ENCODE measurements at regions not wholly inside any gene's neighbourhood (a gene's known extent, or its start where the extent isn't known, plus 50 kb on each side); places are given as distances from the start of the nearest gene placed in this dataset.

DNA sequence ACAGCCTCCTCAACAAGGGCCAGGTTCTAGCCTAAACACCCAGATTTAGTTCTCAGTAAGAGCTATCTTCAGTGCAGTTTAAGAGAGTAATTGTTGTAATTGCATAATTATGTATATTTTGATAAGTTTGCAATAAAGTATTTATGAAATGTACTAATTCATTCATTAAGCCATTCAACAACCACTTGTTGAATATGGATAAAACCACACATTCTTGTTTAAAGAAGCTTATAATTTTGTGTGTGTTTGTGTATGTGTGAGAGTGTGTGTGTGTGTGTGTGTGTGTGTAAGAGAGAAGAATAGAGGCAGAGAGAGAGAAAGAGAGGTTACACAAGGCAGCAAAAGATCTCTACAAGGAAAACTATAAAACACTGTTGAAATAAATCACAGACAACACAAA is 115.0 kb upstream of the SLC25A13 start:
- H3K36me3 ChIP-seq = no peaks in the 10 kb centered on the region
- no peaks in the 10 kb centered on the region for H3K9me3 ChIP-seq
- intact Hi-C loops (cut with DNase I) = no loop called here
- TF ChIP-seq, protein P1, sequence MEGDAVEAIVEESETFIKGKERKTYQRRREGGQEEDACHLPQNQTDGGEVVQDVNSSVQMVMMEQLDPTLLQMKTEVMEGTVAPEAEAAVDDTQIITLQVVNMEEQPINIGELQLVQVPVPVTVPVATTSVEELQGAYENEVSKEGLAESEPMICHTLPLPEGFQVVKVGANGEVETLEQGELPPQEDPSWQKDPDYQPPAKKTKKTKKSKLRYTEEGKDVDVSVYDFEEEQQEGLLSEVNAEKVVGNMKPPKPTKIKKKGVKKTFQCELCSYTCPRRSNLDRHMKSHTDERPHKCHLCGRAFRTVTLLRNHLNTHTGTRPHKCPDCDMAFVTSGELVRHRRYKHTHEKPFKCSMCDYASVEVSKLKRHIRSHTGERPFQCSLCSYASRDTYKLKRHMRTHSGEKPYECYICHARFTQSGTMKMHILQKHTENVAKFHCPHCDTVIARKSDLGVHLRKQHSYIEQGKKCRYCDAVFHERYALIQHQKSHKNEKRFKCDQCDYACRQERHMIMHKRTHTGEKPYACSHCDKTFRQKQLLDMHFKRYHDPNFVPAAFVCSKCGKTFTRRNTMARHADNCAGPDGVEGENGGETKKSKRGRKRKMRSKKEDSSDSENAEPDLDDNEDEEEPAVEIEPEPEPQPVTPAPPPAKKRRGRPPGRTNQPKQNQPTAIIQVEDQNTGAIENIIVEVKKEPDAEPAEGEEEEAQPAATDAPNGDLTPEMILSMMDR (IDR thresholded peaks at IDR 0.05) = no peak
- H3K4me3 ChIP-seq = no peak overlapping the region
- no peaks in the 10 kb centered on the region for H3K4me1 ChIP-seq
- DNase-seq = no peak
- H3K27me3 ChIP-seq = no peaks in the 10 kb centered on the region
- FAIRE-seq = no peak
- H3K27ac ChIP-seq = no peak overlapping the region
- ATAC-seq = no peak

DNA sequence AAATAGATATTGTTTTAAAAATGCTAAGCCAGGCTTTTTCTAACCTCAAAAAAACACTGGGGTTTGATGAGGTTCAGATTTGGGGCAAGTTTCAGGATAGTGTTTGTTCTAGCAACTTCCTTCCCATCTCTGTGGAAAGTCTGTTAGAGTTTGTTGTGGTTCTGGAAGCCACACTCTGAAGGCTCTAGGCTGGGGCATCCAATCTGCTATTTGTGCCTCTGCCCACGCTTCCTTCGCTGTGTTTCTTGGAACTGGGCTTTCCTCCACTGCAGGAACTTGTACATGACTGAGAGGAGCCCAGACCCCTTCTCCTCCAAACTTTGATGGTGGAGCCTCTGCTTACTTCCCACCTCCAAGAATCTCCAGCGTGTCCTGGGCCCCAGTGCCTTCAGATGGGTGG is 108.5 kb upstream of the SLC25A13 start:
- no peak for ATAC-seq
- Histone ChIP-seq H3K27ac (no peak overlapping the region), H3K9me3 (no peaks in the 10 kb centered on the region), H3K4me1 (no peaks in the 10 kb centered on the region), H3K27me3 (no peaks in the 10 kb centered on the region), H3K4me3 (no peak overlapping the region), H3K36me3 (no peaks in the 10 kb centered on the region)
- FAIRE-seq = no peak
- WGBS, 2 donors = 80 to 86% methylated on average over 3 of the region's 3 CpGs
- intact Hi-C loops (cut with DNase I) = no loop called here
- TF ChIP-seq, protein P1 (IDR thresholded peaks at IDR 0.05) = no peak
- DNase-seq = no peak

DNA sequence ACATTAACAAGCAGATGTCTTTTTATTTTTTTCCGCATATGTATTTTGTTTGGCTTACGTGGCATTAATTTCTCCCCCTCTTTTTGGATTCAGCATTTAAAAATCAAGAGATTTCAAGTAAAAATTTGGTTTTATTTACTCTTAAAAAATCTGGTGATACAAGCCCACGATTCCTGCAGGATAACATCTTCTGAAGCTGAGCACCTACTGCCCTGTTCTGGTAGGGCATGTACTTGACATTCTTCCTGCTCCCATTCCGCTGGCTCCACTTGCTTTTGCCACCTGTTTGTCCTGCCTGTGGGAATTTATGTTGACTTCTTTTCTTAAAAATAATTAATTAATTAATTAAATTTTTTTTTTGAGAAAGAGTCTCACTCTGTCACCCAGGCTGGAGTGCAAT is 105.2 kb upstream of the SLC25A13 start:
- Histone ChIP-seq H3K27ac (no peak overlapping the region), H3K27me3 (no peaks in the 10 kb centered on the region), H3K4me1 (no peaks in the 10 kb centered on the region), H3K36me3 (no peaks in the 10 kb centered on the region), H3K4me3 (no peak overlapping the region), H3K9me3 (no peaks in the 10 kb centered on the region)
- WGBS, 2 donors = 85 to 87% methylated on average over 4 of the region's 4 CpGs
- FAIRE-seq = no peak
- intact Hi-C loops (cut with DNase I) = no loop called here
- TF ChIP-seq, protein P1 (IDR thresholded peaks at IDR 0.05) = no peak
- DNase-seq = no peak
- no peak for ATAC-seq

DNA sequence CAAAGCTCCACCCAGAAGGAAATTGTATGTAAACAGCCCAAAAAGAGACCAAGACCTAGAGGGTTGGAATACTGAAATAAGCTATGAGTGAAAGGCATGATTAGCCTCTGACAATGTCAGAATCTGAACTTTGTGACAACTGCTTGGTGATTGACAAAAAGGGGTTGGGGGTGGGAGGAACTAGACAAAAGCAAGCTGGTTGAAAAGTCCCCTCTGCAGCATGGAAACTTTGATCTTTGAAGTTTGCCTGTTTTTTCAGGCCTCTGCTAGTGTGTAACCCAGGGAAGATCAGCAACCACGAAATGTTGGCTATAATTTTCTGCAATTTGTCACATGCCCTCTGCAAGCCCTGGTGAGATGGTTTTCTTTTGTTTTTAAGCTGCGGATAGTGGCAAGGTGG is 104.8 kb upstream of the SLC25A13 start:
- ATAC-seq (no peak), DNase-seq (no peak), FAIRE-seq (no peak)
- no peaks in the 10 kb centered on the region for H3K36me3 ChIP-seq
- H3K9me3 ChIP-seq = no peaks in the 10 kb centered on the region
- 82 to 83% methylated on average over 2 of the region's 2 CpGs for WGBS, 2 donors
- intact Hi-C loops (cut with DNase I) = no loop called here
- no peak overlapping the region for H3K4me3 ChIP-seq
- H3K4me1 ChIP-seq = no peaks in the 10 kb centered on the region
- no peak overlapping the region for H3K27ac ChIP-seq
- TF ChIP-seq, protein P1 (IDR thresholded peaks at IDR 0.05) = no peak
- no peaks in the 10 kb centered on the region for H3K27me3 ChIP-seq

DNA sequence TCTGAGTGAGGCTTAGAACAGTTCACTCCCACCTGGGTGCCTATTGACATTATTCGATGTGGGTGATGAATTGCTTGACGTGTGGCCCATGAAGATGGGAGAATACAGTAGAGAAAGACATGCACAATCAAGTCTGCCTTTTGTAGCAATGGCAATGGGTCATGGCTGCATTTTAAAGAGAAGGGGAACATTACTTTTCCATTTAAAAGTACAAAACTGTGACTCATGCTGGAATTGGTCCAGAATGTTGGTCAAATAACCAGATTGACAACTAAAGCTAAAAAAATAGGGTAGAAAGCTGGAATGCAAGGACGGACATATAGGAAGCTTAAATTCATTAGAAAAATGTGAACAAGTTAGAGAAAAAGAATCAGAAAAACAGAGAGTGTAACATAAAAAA is 104.1 kb upstream of the SLC25A13 start:
- ATAC-seq = no peak
- intact Hi-C loops (cut with DNase I) = no loop called here
- TF ChIP-seq, protein P1 (IDR thresholded peaks at IDR 0.05) = no peak
- FAIRE-seq = no peak
- Histone ChIP-seq H3K27ac (no peak overlapping the region), H3K9me3 (no peaks in the 10 kb centered on the region), H3K4me3 (no peak overlapping the region), H3K27me3 (no peaks in the 10 kb centered on the region), H3K4me1 (no peaks in the 10 kb centered on the region), H3K36me3 (no peaks in the 10 kb centered on the region)
- DNase-seq = no peak
- WGBS, 2 donors = 48 to 57% methylated on average over 3 of the region's 3 CpGs

All from pancreas (tissue), 10 donors.